Body of pancreas (tissue), 4 donors: ENCODE measurements at regions not wholly inside any gene's neighbourhood (a gene's known extent, or its start where the extent isn't known, plus 50 kb on each side); places are given as distances from the start of the nearest gene placed in this dataset.

ENCODE experiments used
- CTCF ChIP-seq, 7 experiments: fragments of 450-650 bp in 4 of 7; fragments of 200-600 bp in 3 of 7; sonication (generic) in 3 of 7; IDR thresholded peaks; one replicate each; pipeline ENCODE4 v1.5.1; 2016 to 2019; ENCODE audit warnings: antibody characterized with exemption in 7 of 7
- POLR2A ChIP-seq, 3 donors: fragments of 450-650 bp; IDR thresholded peaks; one replicate each; pipeline ENCODE4 v1.6.1; 2016; ENCODE audit warnings: antibody characterized with exemption in 3 of 3, mild to moderate bottlenecking in 2 of 3

GRCh38 chr1:194080826-194081225 is 894.4 kb upstream of the B3GALT2 start:
- TF ChIP-seq CTCF (IDR thresholded peaks at IDR 0.05) (no peak), POLR2A (IDR thresholded peaks at IDR 0.05) (no peak)
